ENCODE measurements at regions not wholly inside any gene's neighbourhood (a gene's known extent, or its start where the extent isn't known, plus 50 kb on each side); places are given as distances from the start of the nearest gene placed in this dataset.

GRCh38 chr9:81256368-81256767, 433.0 kb downstream of the TLE1 start:
- Histone ChIP-seq H3K79me2 (ENCODE audit: control insufficient read depth, insufficient read depth, low read length) (no peaks in the 10 kb centered on the region), H3K9ac (ENCODE audit: control insufficient read depth, extremely low read depth, insufficient read depth, low read length) (no peak overlapping the region), H3K4me2 (ENCODE audit: control insufficient read depth, extremely low read depth, insufficient read depth, low read depth, low read length) (no peak overlapping the region), H3K27ac (ENCODE audit: control insufficient read depth, insufficient read depth, low read length) (no peak overlapping the region), H3K9me3 (ENCODE audit: control insufficient read depth, low read depth, low read length) (no peaks in the 10 kb centered on the region), H4K20me1 (ENCODE audit: control insufficient read depth, extremely low read depth, insufficient read depth, low read length) (no peaks in the 10 kb centered on the region), H3K9me1 (ENCODE audit: control insufficient read depth, extremely low read depth, insufficient read depth, low read length) (no peaks in the 10 kb centered on the region), H3K36me3 (ENCODE audit: control insufficient read depth in 2 of 2, extremely low read depth in 1 of 2, insufficient read depth in 2 of 2, low read length in 2 of 2) (no peaks in the 10 kb centered on the region), H3K4me1 (ENCODE audit: control insufficient read depth, extremely low read depth, insufficient read depth, low read length) (no peaks in the 10 kb centered on the region), H3K27me3 (ENCODE audit: control insufficient read depth, extremely low read depth, insufficient read depth, low read length) (no peaks in the 10 kb centered on the region), H3K4me3 (ENCODE audit: control insufficient read depth in 2 of 3, extremely low read depth in 1 of 3, insufficient read depth in 2 of 3, low read depth in 1 of 3, low read length in 3 of 3) (no peak overlapping the region), H2AFZ (ENCODE audit: control insufficient read depth, low read length) (no peak overlapping the region)
- DNase-seq (ENCODE audit: low read depth, low spot score) (no peak), FAIRE-seq (no peak)
- TF ChIP-seq EZH2 (IDR thresholded peaks at IDR 0.05; ENCODE audit: low read length): no peak
- no peak for TF ChIP-seq CTCF (optimal IDR thresholded peaks at IDR 0.05 in 1 of 3, IDR thresholded peaks at IDR 0.05 in 1 of 3, conservative IDR thresholded peaks at IDR 0.05 in 1 of 3; ENCODE audit: extremely low read depth in 1 of 3, insufficient read depth in 2 of 3, low read length in 3 of 3)
- dilution Hi-C loops (cut with MboI; ENCODE audit: extremely low pct_ligation_motif_present, low sequenced_read_pairs): no loop called here

- no peak for DNase-seq (ENCODE audit: low read depth, low spot score)
- Histone ChIP-seq H3K9me1 (ENCODE audit: control insufficient read depth, extremely low read depth, insufficient read depth, low read length) (no peaks in the 10 kb centered on the region), H2AFZ (ENCODE audit: control insufficient read depth, low read length) (no peak overlapping the region), H3K9ac (ENCODE audit: control insufficient read depth, extremely low read depth, insufficient read depth, low read length) (no peak overlapping the region), H3K79me2 (ENCODE audit: control insufficient read depth, insufficient read depth, low read length) (no peaks in the 10 kb centered on the region), H3K4me1 (ENCODE audit: control insufficient read depth, extremely low read depth, insufficient read depth, low read length) (no peaks in the 10 kb centered on the region), H4K20me1 (ENCODE audit: control insufficient read depth, extremely low read depth, insufficient read depth, low read length) (no peaks in the 10 kb centered on the region), H3K9me3 (ENCODE audit: control insufficient read depth, low read depth, low read length) (no peaks in the 10 kb centered on the region), H3K4me2 (ENCODE audit: control insufficient read depth, extremely low read depth, insufficient read depth, low read depth, low read length) (no peak overlapping the region), H3K36me3 (ENCODE audit: control insufficient read depth in 2 of 2, extremely low read depth in 1 of 2, insufficient read depth in 2 of 2, low read length in 2 of 2) (no peaks in the 10 kb centered on the region), H3K27me3 (ENCODE audit: control insufficient read depth, extremely low read depth, insufficient read depth, low read length) (no peaks in the 10 kb centered on the region), H3K27ac (ENCODE audit: control insufficient read depth, insufficient read depth, low read length) (no peak overlapping the region), H3K4me3 (ENCODE audit: control insufficient read depth in 2 of 3, extremely low read depth in 1 of 3, insufficient read depth in 2 of 3, low read depth in 1 of 3, low read length in 3 of 3) (no peak overlapping the region)
- dilution Hi-C loops (cut with MboI; ENCODE audit: extremely low pct_ligation_motif_present, low sequenced_read_pairs): no loop called here
- TF ChIP-seq CTCF (optimal IDR thresholded peaks at IDR 0.05 in 1 of 3, IDR thresholded peaks at IDR 0.05 in 1 of 3, conservative IDR thresholded peaks at IDR 0.05 in 1 of 3; ENCODE audit: extremely low read depth in 1 of 3, insufficient read depth in 2 of 3, low read length in 3 of 3) (no peak), EZH2 (IDR thresholded peaks at IDR 0.05; ENCODE audit: low read length) (no peak)
- no peak for FAIRE-seq
Measured at GRCh38 chr9:81250606-81251005, 438.7 kb downstream of the TLE1 start.
